K562 (cell line): ENCODE measurements at regions not wholly inside any gene's neighbourhood (a gene's known extent, or its start where the extent isn't known, plus 50 kb on each side); places are given as distances from the start of the nearest gene placed in this dataset.

Experiments used
- ATAC-seq: fragments of 200-7000 bp; cut with Tn5 transposase; 3 replicates; pipeline ENCODE4 v1.9.1; 2020; ENCODE audit warnings: moderate library complexity
- BruUV-seq: library from RNA; stranded (reverse); fragments of 400-500 nt; replicated peaks from 2 replicates; lab custom pipeline; 2021; lab: Mats Ljungman, UMichigan
- CTCF ChIA-PET: fragments of 300-600 bp; formaldehyde crosslinking; extraction: SDS; loops from one replicate; lab custom pipeline; 2021; ENCODE audit warnings: low intra/inter-chr PET ratio; lab: Yijun Ruan, JAX
- POLR2A ChIA-PET: fragments of 300-600, 350-650 bp; sonication (Branson Sonifier 250); formaldehyde crosslinking; extraction: SDS; loops from one replicate; lab custom pipeline; 2021; ENCODE audit warnings: antibody characterized with exemption, inconsistent platforms; lab: Yijun Ruan, JAX
- DNase-seq, 4 experiments: peaks; one replicate each; pipeline versions ENCODE4 v3.0.0 to v3.0.0-alpha.2; 2011 to 2018; ENCODE audit warnings: low spot score in 3 of 4, mixed read lengths in 3 of 4; ENCODE audit errors: extremely low read depth in 1 of 4
- FAIRE-seq: peaks from 2 replicates; lab custom pipeline; 2011; peaks lifted over from hg19 to GRCh38; lab: Jason Lieb, UNC
- H2AFZ ChIP-seq: 2 replicates; pipeline ENCODE4 v1.6.0; 2011; ENCODE audit warnings: low read depth, low read length, control low read depth, inconsistent platforms
- H3K27ac ChIP-seq: fragments of 200-600 bp; 3 replicates; pipeline ENCODE4 v1.8.0; 2011; ENCODE audit warnings: low read depth, mild to moderate bottlenecking, control low read depth, inconsistent platforms, low read length, moderate library complexity, mixed read lengths; ENCODE audit errors: extremely low read depth
- H3K27me3 ChIP-seq, 2 experiments: fragments of 300-600 bp in 1 of 2; 2 replicates in 1 of 2; 3 replicates in 1 of 2; pipeline versions ENCODE4 v1.6.0 to v1.8.0; 2011; ENCODE audit warnings: inconsistent platforms in 2 of 2, low read length in 2 of 2, mild to moderate bottlenecking in 1 of 2, mixed read lengths in 1 of 2, moderate library complexity in 1 of 2; ENCODE audit not compliant: control insufficient read depth in 2 of 2, insufficient read depth in 2 of 2
- H3K36me3 ChIP-seq: fragments of 300-600 bp; 3 replicates; pipeline ENCODE4 v1.8.0; 2011; ENCODE audit warnings: mild to moderate bottlenecking, low read length, inconsistent platforms; ENCODE audit not compliant: control insufficient read depth, insufficient read depth
- H3K4me1 ChIP-seq, 2 experiments: fragments of 200-600 bp in 1 of 2; replicated peaks in 1 of 2; 2 replicates in 1 of 2; 3 replicates in 1 of 2; pipeline versions ENCODE4 v1.5.1 to v1.8.0; 2011; ENCODE audit warnings: inconsistent platforms in 2 of 2, low read length in 2 of 2, mild to moderate bottlenecking in 1 of 2, mixed read lengths in 1 of 2, moderate library complexity in 1 of 2; ENCODE audit not compliant: control insufficient read depth in 2 of 2, insufficient read depth in 2 of 2
- H3K4me2 ChIP-seq: 2 replicates; pipeline ENCODE4 v1.6.1; 2011; ENCODE audit warnings: low read length, control low read depth, inconsistent platforms, mixed read lengths; ENCODE audit not compliant: insufficient read depth
- H3K4me3 ChIP-seq: fragments of 200-600 bp; sonication (generic), shearing (Covaris generic); 2 replicates; pipeline ENCODE4 v1.5.1; 2016; ENCODE audit warnings: control low read depth, inconsistent platforms
- H3K79me2 ChIP-seq: fragments of 200-600 bp; 3 replicates; pipeline ENCODE4 v1.8.0; 2011; ENCODE audit warnings: low read length, inconsistent platforms; ENCODE audit not compliant: control insufficient read depth, insufficient read depth
- H3K9ac ChIP-seq, 2 experiments: 2 replicates each; pipeline versions ENCODE4 v1.6.0 to v1.6.1; 2011; ENCODE audit warnings: low read depth in 2 of 2, low read length in 2 of 2, control low read depth in 1 of 2, inconsistent platforms in 1 of 2, mild to moderate bottlenecking in 1 of 2, mixed read lengths in 1 of 2; ENCODE audit not compliant: insufficient read depth in 1 of 2
- H3K9me1 ChIP-seq: one replicate; pipeline ENCODE4 v1.6.0; 2011; ENCODE audit warnings: inconsistent platforms, mild to moderate bottlenecking, low read length, moderate library complexity; ENCODE audit not compliant: control insufficient read depth, insufficient read depth
- H3K9me3 ChIP-seq: replicated peaks from 2 replicates; pipeline ENCODE4 v1.5.1; 2011; ENCODE audit warnings: low read depth, low read length, inconsistent platforms; ENCODE audit not compliant: control insufficient read depth, insufficient read depth
- H4K20me1 ChIP-seq: replicated peaks from 2 replicates; pipeline ENCODE4 v1.6.1; 2011; ENCODE audit warnings: low read length, inconsistent platforms, mixed read lengths; ENCODE audit not compliant: control insufficient read depth, insufficient read depth
- HDAC6 ChIP-seq: IDR thresholded peaks from 2 replicates; pipeline ENCODE4 v1.6.1; 2012; ENCODE audit warnings: low read depth, mild to moderate bottlenecking, control low read depth, inconsistent platforms, low read length, moderate library complexity
- HNRNPK ChIP-seq: fragments of 200-400 bp; formaldehyde crosslinking; IDR thresholded peaks from one replicate; pipeline ENCODE4 v1.6.1; 2018; ENCODE audit warnings: mild to moderate bottlenecking, low read depth, low read length; ENCODE audit not compliant: poor library complexity, severe bottlenecking
- IFI16 ChIP-seq: fragments of 250-450 bp; sonication (Bioruptor Pico); IDR thresholded peaks from 2 replicates; pipeline ENCODE4 v2.1.2; 2022; ENCODE audit warnings: mild to moderate bottlenecking, inconsistent platforms
- KDM4B ChIP-seq, 2 experiments: fragments of 450-650 bp in 1 of 2; sonication (generic) in 1 of 2; IDR thresholded peaks; 2 replicates each; pipeline ENCODE4 v1.6.1; 2016 to 2017; ENCODE audit warnings: borderline replicate concordance in 2 of 2, antibody characterized with exemption in 1 of 2, low read depth in 1 of 2, mild to moderate bottlenecking in 1 of 2
- LARP7 ChIP-seq: fragments of 450-650 bp; IDR thresholded peaks from 2 replicates; pipeline ENCODE4 v1.6.1; 2016
- NCOA6 ChIP-seq: fragments of 450-650 bp; IDR thresholded peaks from 2 replicates; pipeline ENCODE4 v1.6.1; 2017; ENCODE audit warnings: mild to moderate bottlenecking
- NR2F6 ChIP-seq: fragments of 450-650 bp; formaldehyde crosslinking; IDR thresholded peaks from 2 replicates; pipeline ENCODE4 v1.4.0; 2020; ENCODE audit warnings: mild to moderate bottlenecking
- PHB ChIP-seq: fragments of 250-450 bp; sonication (Bioruptor Pico); IDR thresholded peaks from 2 replicates; pipeline ENCODE4 v1.5.0; 2021
- PTRF ChIP-seq: fragments of 450-650 bp; IDR thresholded peaks from 2 replicates; pipeline ENCODE4 v1.6.1; 2016; ENCODE audit warnings: mild to moderate bottlenecking, missing genetic modification characterization, missing compliant biosample characterization
- RFX1 ChIP-seq: fragments of 450-650 bp; IDR thresholded peaks from 2 replicates; pipeline ENCODE4 v1.6.1; 2016; ENCODE audit warnings: mild to moderate bottlenecking, moderate library complexity
- RFX7 ChIP-seq: fragments of 250-450 bp; sonication (Bioruptor Pico); IDR thresholded peaks from 2 replicates; pipeline ENCODE4 v1.5.1; 2021; ENCODE audit warnings: mild to moderate bottlenecking
- ZC3H8 ChIP-seq: fragments of 450-650 bp; IDR thresholded peaks from 2 replicates; pipeline ENCODE4 v1.6.1; 2017
- ZNF583 ChIP-seq: fragments of 250-450 bp; sonication (Bioruptor Pico); IDR thresholded peaks from 2 replicates; pipeline ENCODE4 v1.4.0; 2020
- ZNF76 ChIP-seq: fragments of 250-450 bp; sonication (Bioruptor Pico); IDR thresholded peaks from 2 replicates; pipeline ENCODE4 v1.4.0; 2020; ENCODE audit warnings: mild to moderate bottlenecking, moderate library complexity, borderline replicate concordance
- WGBS: fragments of 100-300 bp; shearing (Covaris generic); methylation state at CpG from one replicate; pipeline ENCODE4 v1.1.6; 2016; ENCODE audit warnings: low coverage, mixed read lengths; ENCODE audit not compliant: insufficient coverage; ENCODE audit errors: missing lambda C conversion rate; 5-methylcytosine and 5-hydroxymethylcytosine counted together
- in situ Hi-C: fragments of 300-500 bp; cut with MboI; formaldehyde crosslinking; loops from 4 replicates; pipeline ENCODE4 v1.15.0; 2018; ENCODE audit warnings: inconsistent platforms, mixed read lengths
- intact Hi-C: fragments of 100-400 bp; cut with micrococcal nuclease; formaldehyde crosslinking; loops from 2 replicates; pipeline ENCODE4 v1.14.2; 2022
- TF ChIP-seq, protein P1 (sequence below): fragments of 450-650 bp; IDR thresholded peaks from 2 replicates; pipeline ENCODE4 v1.7.0; 2016; ENCODE audit warnings: borderline replicate concordance

DNA sequence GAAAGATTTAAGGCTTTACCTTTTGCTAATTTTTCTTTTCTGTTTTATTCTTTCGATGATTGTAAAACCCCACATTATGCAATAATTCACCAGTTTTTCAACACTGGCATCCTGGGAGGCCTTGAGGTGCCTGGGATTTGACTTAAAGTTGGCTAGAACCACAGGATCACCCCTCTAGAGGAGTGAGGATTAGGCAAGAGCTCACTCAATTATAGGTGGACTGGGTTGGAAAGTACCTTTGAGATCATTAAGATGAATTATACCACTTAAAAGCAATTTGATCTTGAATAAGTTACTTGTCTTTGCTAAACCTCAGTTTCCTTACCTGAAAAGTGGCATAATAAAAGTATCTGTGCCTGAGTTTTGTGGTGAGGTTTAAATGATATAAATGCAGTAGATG lies 212.8 kb upstream of the TPRG1 start:
- ChIA-PET CTCF (no interaction called here), POLR2A (no interaction called here)
- BruUV-seq, result no TSS peak
- Histone ChIP-seq H3K4me2 (no peak overlapping the region), H2AFZ (no peak overlapping the region), H3K27me3 (no peaks in the 10 kb centered on the region), H3K36me3 (no peaks in the 10 kb centered on the region), H4K20me1 (no peaks in the 10 kb centered on the region), H3K4me1 (no peaks in the 10 kb centered on the region), H3K9me1 (no peaks in the 10 kb centered on the region), H3K27ac (no peak overlapping the region), H3K9me3 (no peaks in the 10 kb centered on the region), H3K9ac (no peak overlapping the region), H3K79me2 (no peaks in the 10 kb centered on the region), H3K4me3 (no peak overlapping the region)
- FAIRE-seq (no peak), ATAC-seq (no peak), DNase-seq (no peak)
- in situ Hi-C loops, result no loop called here
- 0% methylated on average over 1 of the region's 1 CpG for WGBS
- TF ChIP-seq HNRNPK, result no peak
- TF ChIP-seq ZNF583 (CRISPR knock-in tag), result no peak
- no peak for TF ChIP-seq NR2F6
- no peak for TF ChIP-seq PHB (CRISPR knock-in tag)
- no peak for TF ChIP-seq PTRF (tag)
- no peak for TF ChIP-seq ZC3H8
- TF ChIP-seq HDAC6, result no peak
- no peak for TF ChIP-seq KDM4B (IDR thresholded peaks at IDR 0.05; ENCODE audit: borderline replicate concordance in 2 of 2, low read depth in 1 of 2)
- TF ChIP-seq, protein P1, sequence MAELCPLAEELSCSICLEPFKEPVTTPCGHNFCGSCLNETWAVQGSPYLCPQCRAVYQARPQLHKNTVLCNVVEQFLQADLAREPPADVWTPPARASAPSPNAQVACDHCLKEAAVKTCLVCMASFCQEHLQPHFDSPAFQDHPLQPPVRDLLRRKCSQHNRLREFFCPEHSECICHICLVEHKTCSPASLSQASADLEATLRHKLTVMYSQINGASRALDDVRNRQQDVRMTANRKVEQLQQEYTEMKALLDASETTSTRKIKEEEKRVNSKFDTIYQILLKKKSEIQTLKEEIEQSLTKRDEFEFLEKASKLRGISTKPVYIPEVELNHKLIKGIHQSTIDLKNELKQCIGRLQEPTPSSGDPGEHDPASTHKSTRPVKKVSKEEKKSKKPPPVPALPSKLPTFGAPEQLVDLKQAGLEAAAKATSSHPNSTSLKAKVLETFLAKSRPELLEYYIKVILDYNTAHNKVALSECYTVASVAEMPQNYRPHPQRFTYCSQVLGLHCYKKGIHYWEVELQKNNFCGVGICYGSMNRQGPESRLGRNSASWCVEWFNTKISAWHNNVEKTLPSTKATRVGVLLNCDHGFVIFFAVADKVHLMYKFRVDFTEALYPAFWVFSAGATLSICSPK, result no peak
- no peak for TF ChIP-seq RFX7 (CRISPR knock-in tag)
- TF ChIP-seq LARP7, result no peak
- no peak for TF ChIP-seq IFI16 (CRISPR knock-in tag)
- no peak for TF ChIP-seq RFX1
- TF ChIP-seq NCOA6, result no peak
- no peak for TF ChIP-seq ZNF76
- intact Hi-C loops, result loop anchor here (5.0 kb wide), 1 partner anchor 1642 kb away; no protein-coding TSS in a partner anchor
